ENCODE measurements at regions not wholly inside any gene's neighbourhood (a gene's known extent, or its start where the extent isn't known, plus 50 kb on each side); places are given as distances from the start of the nearest gene placed in this dataset.

GRCh38 chr2:21640046-21640445 lies 516.3 kb downstream of the TDRD15 start:
- H2AFZ ChIP-seq (ENCODE audit: low read length) = no peak overlapping the region
- no peaks in the 10 kb centered on the region for H3K9me3 ChIP-seq (ENCODE audit: low read length)
- no peak overlapping the region for H3K9ac ChIP-seq (ENCODE audit: insufficient read depth, low read depth, low read length)
- FAIRE-seq (peak; percentile 58), ATAC-seq (peak; percentile 96), DNase-seq (ENCODE audit: low spot score) (peak; percentile 30)
- H4K20me1 ChIP-seq (ENCODE audit: insufficient read depth, low read length) = no peaks in the 10 kb centered on the region
- no peaks in the 10 kb centered on the region for H3K79me2 ChIP-seq (ENCODE audit: insufficient read depth, low read length)
- WGBS (ENCODE audit: low lambda C conversion rate) = 17% methylated on average over 2 of the region's 2 CpGs
- intact Hi-C loops (cut with micrococcal nuclease; ENCODE audit: unreplicated experiment) (no loop called here), in situ Hi-C loops (cut with HindIII; ENCODE audit: extremely low pct_ligation_motif_present, low pct_unique_long_range_greater_than_20kb) (no loop called here)
- H3K36me3 ChIP-seq (replicated peaks in 1 of 2; ENCODE audit: control insufficient read depth in 1 of 2, insufficient read depth in 2 of 2, low read length in 2 of 2) = no peaks in the 10 kb centered on the region
- H3K4me2 ChIP-seq (ENCODE audit: low read depth, low read length) = no peak overlapping the region
- CTCF ChIA-PET (ENCODE audit: low intra/inter-chr PET ratio, low total read pairs) = no interaction called here
- H3K4me3 ChIP-seq (replicated peaks in 1 of 3; ENCODE audit: insufficient read depth in 1 of 3, low read depth in 2 of 3, low read length in 3 of 3) = no peak overlapping the region
- H3K27me3 ChIP-seq (ENCODE audit: control insufficient read depth in 1 of 2, insufficient read depth in 2 of 2, low read length in 2 of 2) = no peaks in the 10 kb centered on the region
- POLR2A ChIA-PET = no interaction called here
- BruUV-seq (replicated peaks) = no TSS peak
- TF ChIP-seq SMARCE1 (IDR thresholded peaks at IDR 0.05; ENCODE audit: borderline replicate concordance) (no peak), ZNF205 (CRISPR knock-in tag; IDR thresholded peaks at IDR 0.05) (peak; percentile 97)
- H3K27ac ChIP-seq (ENCODE audit: extremely low read length, insufficient read depth, low read length) = no peak overlapping the region
- H3K4me1 ChIP-seq (ENCODE audit: insufficient read depth, low read length) = peaks cover 5% of the 10 kb centered on the region; the same call in 1 of the 2 replicates

DNA sequence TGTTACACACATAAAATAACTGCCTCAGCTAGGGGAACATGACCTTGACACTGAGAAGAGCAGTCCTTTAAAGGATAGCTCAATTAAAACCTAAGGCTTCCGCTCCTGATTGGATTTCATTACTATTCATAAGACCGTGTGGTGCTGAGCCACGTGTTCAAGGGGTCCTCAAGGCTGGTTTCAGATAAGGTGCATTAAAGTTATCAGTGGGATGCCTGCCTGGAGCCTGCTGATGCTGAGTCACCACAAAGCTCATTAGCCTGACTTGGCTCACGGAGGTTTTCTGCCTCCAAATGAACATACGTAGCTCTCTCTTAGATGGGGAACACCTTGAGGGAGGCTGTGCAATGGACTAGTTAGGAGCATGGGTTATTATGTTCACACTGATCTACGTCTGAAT lies 518.9 kb downstream of the TDRD15 start:
- Histone ChIP-seq H3K27ac (ENCODE audit: extremely low read length, insufficient read depth, low read length) (no peak overlapping the region), H3K4me1 (ENCODE audit: insufficient read depth, low read length) (peaks cover 5% of the 10 kb centered on the region; the same call in 1 of the 2 replicates), H3K27me3 (ENCODE audit: control insufficient read depth in 1 of 2, insufficient read depth in 2 of 2, low read length in 2 of 2) (no peaks in the 10 kb centered on the region), H4K20me1 (ENCODE audit: insufficient read depth, low read length) (no peaks in the 10 kb centered on the region), H3K4me2 (ENCODE audit: low read depth, low read length) (no peak overlapping the region), H3K9me3 (ENCODE audit: low read length) (no peaks in the 10 kb centered on the region), H3K79me2 (ENCODE audit: insufficient read depth, low read length) (no peaks in the 10 kb centered on the region), H3K36me3 (replicated peaks in 1 of 2; ENCODE audit: control insufficient read depth in 1 of 2, insufficient read depth in 2 of 2, low read length in 2 of 2) (no peaks in the 10 kb centered on the region), H3K4me3 (replicated peaks in 1 of 3; ENCODE audit: insufficient read depth in 1 of 3, low read depth in 2 of 3, low read length in 3 of 3) (no peak overlapping the region), H2AFZ (ENCODE audit: low read length) (no peak overlapping the region), H3K9ac (ENCODE audit: insufficient read depth, low read depth, low read length) (no peak overlapping the region)
- ChIA-PET POLR2A (no interaction called here), CTCF (ENCODE audit: low intra/inter-chr PET ratio, low total read pairs) (no interaction called here)
- 13% methylated on average over 6 of the region's 6 CpGs for WGBS (ENCODE audit: low lambda C conversion rate)
- FAIRE-seq (no peak), ATAC-seq (no peak), DNase-seq (ENCODE audit: low spot score) (no peak)
- intact Hi-C loops (cut with micrococcal nuclease; ENCODE audit: unreplicated experiment) = no loop called here
- TF ChIP-seq RNF219 (CRISPR knock-in tag; IDR thresholded peaks at IDR 0.05) (no peak), ZNF12 (CRISPR knock-in tag; IDR thresholded peaks at IDR 0.05) (no peak), ADNP (CRISPR knock-in tag; IDR thresholded peaks at IDR 0.05) (no peak), ZFP36L2 (CRISPR knock-in tag; IDR thresholded peaks at IDR 0.05) (no peak)
- in situ Hi-C loops (cut with HindIII; ENCODE audit: extremely low pct_ligation_motif_present, low pct_unique_long_range_greater_than_20kb) = no loop called here
- no TSS peak for BruUV-seq (replicated peaks)

Data from HepG2 (cell line).